ENCODE measurements at regions not wholly inside any gene's neighbourhood (a gene's known extent, or its start where the extent isn't known, plus 50 kb on each side); places are given as distances from the start of the nearest gene placed in this dataset.

DNA sequence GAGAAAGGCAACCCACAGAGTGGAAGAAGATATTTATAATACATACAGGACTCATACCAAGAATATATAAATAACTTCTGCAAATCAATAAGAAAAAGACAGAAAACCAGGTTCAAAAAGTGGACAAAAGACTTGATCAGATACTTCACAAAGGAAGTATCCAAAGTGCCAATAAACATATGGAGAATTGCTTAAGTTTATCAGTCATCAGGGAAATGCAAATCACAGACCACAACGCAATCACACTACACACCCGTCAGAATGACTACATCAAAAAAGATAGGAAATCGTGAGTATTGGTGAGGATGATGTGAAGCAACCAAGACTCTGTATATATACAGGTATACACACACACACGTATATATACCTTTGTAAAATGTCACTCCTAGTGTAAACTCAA is 180.6 kb downstream of the FAM43A start:
- no peak for DNase-seq (ENCODE audit: low read depth)
- TF ChIP-seq CTCF (IDR thresholded peaks at IDR 0.05; ENCODE audit: insufficient read depth, low read length, poor library complexity, severe bottlenecking), result no peak
- H3K4me3 ChIP-seq (ENCODE audit: low read depth, low read length), result no peak overlapping the region
- H3K27me3 ChIP-seq (ENCODE audit: control insufficient read depth, insufficient read depth, low read length), result peaks cover 5% of the 10 kb centered on the region
- H3K36me3 ChIP-seq (ENCODE audit: control insufficient read depth, insufficient read depth, low read length), result no peaks in the 10 kb centered on the region

DNA sequence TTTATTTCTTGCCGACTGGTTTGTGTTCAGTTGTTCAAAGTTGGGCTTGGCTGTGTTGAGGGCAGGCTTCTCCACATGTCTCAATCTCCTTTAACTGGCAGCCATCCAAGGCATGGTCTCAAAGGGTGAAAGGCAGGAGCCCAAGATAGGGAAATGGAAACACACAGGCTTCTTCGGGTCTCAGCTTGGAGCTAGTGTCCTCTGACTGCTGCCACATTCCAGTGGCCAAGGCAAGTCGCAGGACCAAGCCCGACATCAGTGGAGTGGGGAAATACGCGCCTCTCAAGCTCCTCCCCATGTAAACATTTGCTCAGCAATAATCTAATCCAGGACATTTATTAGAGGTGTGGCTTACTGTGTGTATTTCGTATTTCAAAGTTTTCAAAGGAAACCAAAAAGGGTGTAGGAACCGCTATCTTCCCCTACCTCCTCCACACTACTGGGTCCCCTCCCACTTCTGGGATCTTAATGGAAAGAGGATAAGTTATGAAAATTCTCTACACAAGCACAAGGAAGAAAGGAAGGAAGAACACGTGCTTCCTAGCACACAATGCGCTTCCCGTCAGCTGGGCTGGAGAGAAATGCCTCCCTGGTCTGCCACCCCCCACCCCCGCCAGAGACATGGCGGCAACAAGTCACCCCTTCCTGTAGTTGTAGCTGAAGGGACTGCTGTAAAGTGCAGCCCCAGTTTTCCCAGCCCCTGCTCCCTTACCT is 181.7 kb downstream of the FAM43A start:
- no peak for DNase-seq (ENCODE audit: low read depth)
- Histone ChIP-seq H3K4me3 (ENCODE audit: low read depth, low read length) (no peak overlapping the region), H3K27me3 (ENCODE audit: control insufficient read depth, insufficient read depth, low read length) (peaks cover 5% of the 10 kb centered on the region), H3K36me3 (ENCODE audit: control insufficient read depth, insufficient read depth, low read length) (no peaks in the 10 kb centered on the region)
- TF ChIP-seq CTCF (IDR thresholded peaks at IDR 0.05; ENCODE audit: insufficient read depth, low read length, poor library complexity, severe bottlenecking), result no peak

GRCh38 chr3:194868831-194869230 is 183.1 kb downstream of the FAM43A start:
- no peak for TF ChIP-seq CTCF (IDR thresholded peaks at IDR 0.05; ENCODE audit: insufficient read depth, low read length, poor library complexity, severe bottlenecking)
- no peaks in the 10 kb centered on the region for H3K36me3 ChIP-seq (ENCODE audit: control insufficient read depth, insufficient read depth, low read length)
- no peak overlapping the region for H3K4me3 ChIP-seq (ENCODE audit: low read depth, low read length)
- H3K27me3 ChIP-seq (ENCODE audit: control insufficient read depth, insufficient read depth, low read length), result no peaks in the 10 kb centered on the region
- DNase-seq (ENCODE audit: low read depth), result no peak

GRCh38 chr3:194869482-194870169 is 183.9 kb downstream of the FAM43A start:
- no peak for DNase-seq (ENCODE audit: low read depth)
- Histone ChIP-seq H3K27me3 (ENCODE audit: control insufficient read depth, insufficient read depth, low read length) (no peaks in the 10 kb centered on the region), H3K36me3 (ENCODE audit: control insufficient read depth, insufficient read depth, low read length) (no peaks in the 10 kb centered on the region), H3K4me3 (ENCODE audit: low read depth, low read length) (no peak overlapping the region)
- no peak for TF ChIP-seq CTCF (IDR thresholded peaks at IDR 0.05; ENCODE audit: insufficient read depth, low read length, poor library complexity, severe bottlenecking)

GRCh38 chr3:194870394-194871110 is 184.9 kb downstream of the FAM43A start:
- Histone ChIP-seq H3K36me3 (ENCODE audit: control insufficient read depth, insufficient read depth, low read length) (no peaks in the 10 kb centered on the region), H3K27me3 (ENCODE audit: control insufficient read depth, insufficient read depth, low read length) (no peaks in the 10 kb centered on the region), H3K4me3 (ENCODE audit: low read depth, low read length) (no peak overlapping the region)
- no peak for DNase-seq (ENCODE audit: low read depth)
- no peak for TF ChIP-seq CTCF (IDR thresholded peaks at IDR 0.05; ENCODE audit: insufficient read depth, low read length, poor library complexity, severe bottlenecking)
